ENCODE measurements at regions not wholly inside any gene's neighbourhood (a gene's known extent, or its start where the extent isn't known, plus 50 kb on each side); places are given as distances from the start of the nearest gene placed in this dataset.

DNA sequence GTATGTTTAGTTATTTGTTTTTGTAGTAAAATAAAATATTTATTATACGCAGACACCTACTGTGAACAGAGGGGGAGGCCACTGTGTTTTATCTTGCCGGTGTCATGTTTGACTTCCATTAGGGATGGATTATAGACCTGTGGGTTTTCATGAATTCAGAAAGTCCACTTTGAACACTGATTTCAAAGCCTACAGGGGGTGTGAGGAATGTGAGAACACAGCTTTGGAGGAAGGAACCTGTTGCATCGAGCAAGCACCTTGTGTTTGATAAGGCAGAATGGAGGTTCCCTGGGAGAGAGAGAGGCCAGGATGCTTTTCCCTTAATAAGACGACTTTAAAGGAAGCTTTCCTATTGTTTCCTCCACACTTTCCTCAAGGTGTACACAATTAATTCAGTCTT lies 665.0 kb upstream of the MGMT start:
- DNase-seq (ENCODE audit: low read depth in 2 of 2), result no peak

DNA sequence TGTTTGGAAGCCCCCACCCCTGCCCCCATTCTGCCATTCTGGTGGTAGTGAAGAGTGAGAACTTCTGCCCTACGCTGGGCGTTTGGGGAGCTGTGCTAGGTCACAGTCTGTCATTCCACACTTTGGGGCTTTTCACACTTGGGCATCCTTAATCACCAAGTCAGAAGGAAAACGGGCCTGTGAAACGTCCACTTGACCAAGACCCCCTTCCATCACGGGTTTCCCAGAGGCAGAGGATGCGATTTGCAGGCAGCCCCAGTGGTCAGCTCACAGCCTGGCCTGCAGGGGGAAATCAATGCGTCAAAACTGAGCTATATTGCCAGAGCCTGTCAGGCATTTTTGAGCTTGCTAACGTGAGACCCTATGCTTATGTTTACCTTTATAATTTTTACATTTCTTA lies 663.3 kb upstream of the MGMT start:
- no peak for DNase-seq (ENCODE audit: low read depth in 2 of 2)

DNA sequence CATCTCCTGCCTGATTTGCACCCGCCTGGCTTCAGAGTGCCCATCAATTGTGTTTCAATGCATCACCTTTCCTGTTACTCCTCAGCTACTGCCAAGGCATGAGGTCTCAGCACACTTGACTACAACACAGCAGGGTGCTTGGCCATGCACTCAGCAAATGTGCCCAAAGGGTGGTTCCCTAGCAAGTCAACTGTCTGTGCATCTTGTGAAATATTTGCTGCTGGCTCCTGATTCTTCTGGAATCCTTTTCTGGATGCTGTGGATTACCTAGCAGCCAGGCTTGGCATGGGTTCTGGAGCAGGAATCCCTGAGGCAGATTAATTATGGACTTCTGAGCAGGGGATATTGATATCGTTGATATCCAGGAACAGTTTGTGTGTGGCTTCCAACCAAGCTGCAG lies 662.6 kb upstream of the MGMT start:
- DNase-seq (ENCODE audit: low read depth in 2 of 2), result no peak

DNA sequence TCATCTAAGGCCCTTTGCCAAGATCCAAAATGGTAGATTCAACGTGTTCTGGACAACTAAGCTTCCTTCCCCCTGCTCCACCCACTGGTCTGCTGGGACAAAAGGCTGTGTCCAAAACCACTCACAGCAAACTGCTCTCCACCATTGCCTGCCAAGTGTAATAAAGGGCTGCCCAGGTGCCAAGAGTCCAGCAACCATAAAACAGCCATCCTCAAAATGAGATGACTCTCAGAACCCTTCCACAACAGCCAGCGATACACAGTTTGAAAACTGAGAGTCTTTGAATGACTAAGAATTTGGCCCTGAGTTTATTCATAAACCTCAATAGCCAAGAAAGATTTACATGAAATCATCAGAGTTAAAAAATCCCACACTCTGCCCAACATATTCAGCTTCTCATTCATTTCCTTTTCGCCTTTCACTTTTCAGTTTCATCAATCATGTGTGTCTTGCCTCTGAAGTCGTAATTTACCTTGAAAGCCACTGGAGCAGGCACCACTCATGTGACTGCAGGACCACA lies 658.1 kb upstream of the MGMT start:
- no peak for DNase-seq (ENCODE audit: low read depth in 2 of 2)

DNA sequence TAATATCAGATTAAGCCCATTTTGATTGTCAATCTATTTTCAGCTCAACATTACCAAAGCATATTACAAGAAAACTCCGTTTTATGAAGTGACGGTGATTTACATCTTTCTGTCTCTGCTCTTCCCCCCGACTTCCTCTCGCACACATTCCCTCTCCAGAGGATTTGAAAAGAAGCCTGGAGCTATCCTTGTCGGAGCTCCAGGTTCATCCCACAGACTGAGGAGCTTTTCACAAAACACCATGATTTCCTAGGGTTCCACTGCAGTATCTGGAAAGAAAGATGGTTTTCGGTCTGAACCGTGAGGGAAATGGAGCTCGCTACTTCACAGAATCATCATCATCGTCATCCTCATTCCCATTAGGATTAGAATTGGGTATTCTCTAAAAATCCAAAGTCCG lies 655.5 kb upstream of the MGMT start:
- DNase-seq (ENCODE audit: low read depth in 2 of 2), result no peak

DNA sequence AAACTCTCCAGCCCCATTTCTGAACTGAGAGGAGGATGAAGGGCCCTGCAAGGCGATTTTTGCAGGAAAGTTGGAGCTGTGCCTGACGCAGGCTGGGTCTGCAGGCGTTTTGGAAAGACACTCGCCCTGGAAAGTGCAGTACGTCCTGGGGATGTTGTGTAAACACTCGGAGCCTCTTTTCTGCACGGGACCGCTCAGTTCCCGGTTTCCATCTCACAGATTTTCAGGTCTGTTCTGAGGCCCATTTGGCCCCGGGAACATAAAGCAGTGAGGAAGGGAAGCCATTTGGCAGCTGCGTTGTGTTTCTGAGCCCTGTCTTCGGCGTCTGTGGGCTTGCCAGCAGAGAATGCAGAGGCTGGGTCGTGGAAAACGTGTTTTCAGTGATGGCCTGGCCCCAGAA lies 655.0 kb upstream of the MGMT start:
- DNase-seq (ENCODE audit: low read depth in 2 of 2), result no peak

DNA sequence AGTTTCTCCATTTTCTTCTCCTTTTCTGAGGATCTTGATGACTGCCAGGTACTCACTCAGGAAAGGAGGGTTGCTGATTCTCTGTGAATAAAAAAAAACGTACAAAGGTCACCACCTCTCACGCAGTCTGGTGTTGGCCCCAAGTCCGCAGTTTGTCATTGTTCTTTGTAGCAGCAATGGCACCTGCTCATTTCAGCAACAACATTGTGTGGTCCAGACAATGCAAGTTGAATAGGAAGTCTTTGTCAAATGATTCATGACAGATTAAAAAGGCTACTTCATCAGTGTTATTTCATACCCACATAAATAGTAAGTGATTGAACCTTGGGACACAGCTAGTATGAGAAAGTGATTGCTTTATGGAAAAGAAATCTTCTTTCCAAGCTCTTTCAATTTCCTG lies 653.5 kb upstream of the MGMT start:
- no peak for DNase-seq (ENCODE audit: low read depth in 2 of 2)

DNA sequence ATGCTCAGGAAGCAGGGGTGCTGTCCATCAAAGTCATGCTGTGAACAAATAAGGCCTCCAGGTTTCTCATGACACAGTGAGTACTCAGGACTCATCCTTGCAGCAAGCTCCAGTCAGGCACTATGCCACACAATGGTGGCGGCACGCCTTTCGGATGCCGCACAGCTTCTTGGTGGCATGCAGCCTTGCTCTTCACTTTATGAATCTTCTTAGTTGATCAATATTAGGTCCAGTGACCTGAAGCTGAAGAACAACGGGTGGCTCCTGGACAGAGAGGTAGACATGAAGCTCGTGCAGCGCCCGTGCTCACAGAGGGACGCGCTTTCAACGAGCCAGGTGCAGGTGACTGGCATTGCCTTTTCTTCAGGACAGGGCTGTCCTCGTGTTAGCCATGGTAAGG lies 653.0 kb upstream of the MGMT start:
- DNase-seq (ENCODE audit: low read depth in 2 of 2), result no peak

DNA sequence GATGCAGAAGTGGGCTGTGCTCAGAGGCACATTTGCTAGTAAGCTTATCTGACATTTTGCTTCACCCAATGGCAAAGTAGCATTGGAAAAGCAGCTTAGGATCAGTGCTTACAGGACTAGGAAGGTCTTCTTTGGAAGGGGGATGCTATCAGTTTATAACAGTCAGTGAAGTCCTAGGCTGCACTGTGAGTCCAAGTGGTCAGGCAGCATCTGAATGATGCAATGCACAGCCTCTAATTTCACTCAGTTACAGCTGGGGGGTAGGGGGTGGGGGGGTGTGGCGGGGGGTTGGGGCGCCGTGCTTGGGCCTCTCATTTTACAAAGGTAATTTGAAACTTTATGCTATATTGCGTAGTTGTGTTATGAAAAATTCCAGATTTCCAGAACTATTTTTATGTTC lies 652.3 kb upstream of the MGMT start:
- DNase-seq (ENCODE audit: low read depth in 2 of 2), result no peak

DNA sequence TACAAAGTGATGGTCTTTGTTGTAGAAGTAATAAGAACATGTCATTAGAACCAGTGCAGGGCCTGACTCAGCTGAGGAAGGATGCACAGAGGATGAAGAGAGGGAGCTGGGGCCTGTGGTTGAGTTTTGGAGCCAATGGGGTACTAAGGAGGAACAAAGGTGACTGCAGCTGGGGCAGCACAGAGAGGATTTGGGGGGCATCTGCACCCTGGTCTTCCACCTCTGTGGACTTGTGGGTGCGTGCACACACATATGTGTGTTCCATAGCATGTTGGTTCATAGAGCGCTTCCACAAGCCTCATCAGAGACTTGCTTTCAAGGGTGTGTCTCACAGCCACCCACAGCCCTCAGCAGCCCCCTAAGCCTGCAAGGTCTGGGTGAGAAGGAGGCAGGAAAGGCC lies 650.3 kb upstream of the MGMT start:
- no peak for DNase-seq (ENCODE audit: low read depth in 2 of 2)

DNA sequence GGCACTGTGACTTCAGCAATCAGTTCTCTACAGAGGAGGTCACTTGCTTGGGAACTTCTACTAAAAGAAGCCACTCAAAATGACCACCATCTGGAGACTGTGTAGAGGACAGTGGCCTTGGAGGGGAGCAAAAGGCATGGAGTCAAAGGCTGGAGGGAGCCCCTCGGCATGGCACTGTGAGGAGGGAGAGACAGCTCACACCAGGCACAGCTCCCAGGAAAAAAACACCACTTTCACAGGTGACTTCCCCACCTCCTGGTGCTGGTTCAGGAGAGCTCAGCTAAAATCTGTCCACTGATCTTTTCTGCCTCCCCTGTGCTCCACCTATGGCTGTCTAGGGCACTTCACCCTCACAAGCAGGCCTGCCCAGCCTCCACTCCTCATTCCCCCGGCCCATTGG lies 649.4 kb upstream of the MGMT start:
- DNase-seq (ENCODE audit: low read depth in 2 of 2), result no peak

DNA sequence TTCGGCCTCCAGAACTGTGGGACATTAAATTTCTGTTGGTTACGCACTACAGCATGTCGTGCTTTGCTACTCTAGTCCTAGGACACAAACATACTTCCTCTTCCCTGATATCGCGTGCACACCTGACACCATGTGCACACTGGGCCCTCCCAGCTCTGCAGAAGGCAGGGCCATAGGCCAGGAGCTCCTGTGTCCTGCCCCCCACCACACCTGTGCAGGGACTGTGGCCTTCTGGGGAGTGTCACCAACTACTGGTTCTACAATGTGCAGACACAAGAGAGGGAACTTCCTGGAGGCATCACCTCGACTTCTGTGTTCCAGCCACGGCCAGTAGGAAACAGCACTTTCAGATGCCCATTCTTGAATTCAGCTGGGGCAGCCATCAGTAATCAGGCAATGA lies 646.4 kb upstream of the MGMT start:
- DNase-seq (ENCODE audit: low read depth in 2 of 2), result no peak

DNA sequence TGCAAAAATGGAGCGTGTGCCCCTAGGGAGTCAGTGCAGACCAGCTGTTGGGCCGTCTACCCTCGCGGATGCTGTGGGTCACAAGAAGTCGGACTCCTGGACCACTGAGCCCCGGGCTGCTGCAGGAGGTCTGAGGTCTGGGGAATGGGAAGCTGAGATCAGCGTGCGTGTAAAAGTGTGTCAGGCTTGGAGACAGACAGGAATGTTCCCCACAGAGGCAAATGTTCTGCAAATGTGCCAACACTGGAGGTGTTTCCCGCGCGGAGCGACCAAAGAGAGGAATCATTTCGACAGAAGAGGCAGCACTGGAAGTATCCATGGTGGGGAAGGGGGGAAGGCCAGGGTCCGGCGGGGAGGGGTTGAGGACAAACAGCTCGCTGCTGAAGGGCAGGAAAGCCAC lies 643.8 kb upstream of the MGMT start:
- DNase-seq (ENCODE audit: low read depth in 2 of 2), result no peak

DNA sequence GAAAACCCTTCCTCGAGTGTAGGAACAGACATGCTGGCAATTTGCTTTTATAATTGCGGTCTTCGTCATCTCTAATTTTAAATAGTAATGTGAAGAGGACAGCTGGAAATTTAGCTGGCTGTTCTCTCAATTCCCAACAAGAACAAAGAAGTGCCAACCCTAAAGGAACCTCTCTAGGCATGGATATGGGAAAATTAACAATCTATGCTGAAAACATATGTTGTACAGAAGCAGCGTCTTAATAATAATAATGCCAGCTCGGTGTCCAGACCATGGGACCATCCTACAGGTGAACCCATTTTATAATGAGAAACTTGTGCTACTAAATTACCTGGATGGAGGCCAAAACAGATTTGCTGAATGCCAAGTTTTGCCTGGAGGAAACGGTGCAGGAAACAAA lies 641.4 kb upstream of the MGMT start:
- DNase-seq (ENCODE audit: low read depth in 2 of 2), result no peak

DNA sequence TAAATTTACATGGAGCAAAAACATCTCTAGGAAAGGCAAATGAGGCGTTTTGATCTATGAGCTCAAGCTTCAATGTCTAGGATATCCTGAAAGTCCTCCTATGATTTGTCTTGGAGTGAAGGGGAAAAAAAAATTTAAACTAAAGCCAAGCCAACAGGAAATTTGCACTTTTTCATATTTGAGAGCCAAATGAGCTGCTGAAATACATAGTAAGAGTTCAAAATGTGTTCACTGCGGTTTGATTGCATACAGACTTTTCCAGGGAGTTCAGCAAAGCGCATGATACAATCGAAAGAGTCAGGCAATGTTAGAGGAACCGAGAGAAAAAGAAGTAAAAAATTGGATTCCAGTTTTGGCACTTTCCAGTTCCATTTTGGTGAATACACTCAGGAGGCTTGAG lies 633.4 kb upstream of the MGMT start:
- DNase-seq (ENCODE audit: low read depth in 2 of 2), result no peak

DNA sequence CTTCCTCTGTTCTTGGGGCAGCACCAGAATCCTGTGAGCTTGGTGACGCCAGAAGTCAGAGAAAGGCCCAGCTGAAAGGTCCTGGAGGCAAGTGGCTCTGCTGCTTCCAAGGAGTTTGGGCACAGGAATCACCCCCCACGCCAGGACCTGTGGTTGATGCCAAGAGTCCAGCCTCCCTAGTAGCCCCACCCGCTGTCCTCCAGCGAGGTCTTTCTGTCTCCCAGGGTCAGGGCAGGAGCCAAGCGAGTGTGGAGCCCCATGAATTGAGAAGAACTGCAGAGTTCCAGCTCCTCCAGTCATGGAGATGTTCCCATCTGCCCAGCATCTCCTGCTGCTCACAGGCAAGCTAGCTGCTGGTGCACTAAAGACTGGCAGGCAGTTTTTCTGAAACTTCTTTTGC lies 631.7 kb upstream of the MGMT start:
- DNase-seq (ENCODE audit: low read depth in 2 of 2), result no peak

DNA sequence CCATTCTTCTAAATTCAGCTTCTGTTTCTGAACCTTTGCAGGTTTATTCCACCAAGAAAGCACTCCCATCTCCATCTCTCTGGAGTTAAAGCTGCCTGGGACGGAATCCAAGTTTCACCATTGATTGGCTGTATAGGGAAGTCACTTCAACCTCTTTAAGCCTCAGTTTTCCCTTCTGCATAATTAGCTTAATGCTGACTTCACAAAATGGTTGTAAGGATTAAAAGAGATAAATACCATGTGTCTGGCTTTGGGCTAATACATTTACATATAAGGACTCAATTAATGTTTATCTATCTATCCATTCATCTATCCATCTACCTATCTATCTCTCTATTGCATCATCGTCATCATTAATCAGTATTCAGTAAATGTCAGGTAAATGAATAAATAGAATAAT lies 629.6 kb upstream of the MGMT start:
- no peak for DNase-seq (ENCODE audit: low read depth in 2 of 2)

DNA sequence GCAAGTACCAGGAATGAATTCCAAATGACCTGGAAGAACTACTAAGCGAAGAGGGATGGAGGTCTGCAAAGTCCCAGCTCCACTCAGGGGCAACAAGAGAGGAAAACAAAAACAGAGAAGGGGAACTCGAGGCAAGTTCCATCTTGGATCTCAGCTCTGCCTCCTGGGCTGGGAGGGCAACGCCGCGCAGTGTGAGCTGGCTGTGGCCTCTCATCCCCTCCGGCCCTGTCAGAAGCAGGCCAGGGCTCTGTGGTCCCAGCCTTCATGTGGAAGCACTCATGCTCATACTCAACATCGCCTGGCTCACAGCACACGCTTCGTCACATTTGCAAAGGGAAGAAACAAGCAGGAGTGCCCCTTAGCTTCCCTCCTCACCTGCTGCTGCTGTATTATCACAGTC lies 627.9 kb upstream of the MGMT start:
- no peak for DNase-seq (ENCODE audit: low read depth in 2 of 2)

DNA sequence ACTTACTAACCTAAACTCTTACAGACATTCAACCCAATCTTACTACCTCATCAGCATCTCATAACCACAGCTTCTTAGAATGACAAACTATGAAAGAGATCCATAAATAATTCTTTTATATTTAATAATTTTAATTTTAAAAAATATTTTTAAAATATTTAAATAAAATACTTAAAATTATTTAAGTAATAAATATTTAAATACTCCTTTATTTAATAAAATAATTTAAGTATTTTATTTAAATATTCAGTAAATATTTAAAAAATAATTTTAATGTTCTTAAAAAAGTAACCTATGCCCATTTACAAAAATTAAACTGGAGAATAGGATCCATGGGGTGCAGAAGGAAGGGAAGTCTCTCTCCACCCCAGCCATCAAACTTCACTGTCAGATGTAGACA lies 627.3 kb upstream of the MGMT start:
- DNase-seq (ENCODE audit: low read depth in 2 of 2), result no peak

DNA sequence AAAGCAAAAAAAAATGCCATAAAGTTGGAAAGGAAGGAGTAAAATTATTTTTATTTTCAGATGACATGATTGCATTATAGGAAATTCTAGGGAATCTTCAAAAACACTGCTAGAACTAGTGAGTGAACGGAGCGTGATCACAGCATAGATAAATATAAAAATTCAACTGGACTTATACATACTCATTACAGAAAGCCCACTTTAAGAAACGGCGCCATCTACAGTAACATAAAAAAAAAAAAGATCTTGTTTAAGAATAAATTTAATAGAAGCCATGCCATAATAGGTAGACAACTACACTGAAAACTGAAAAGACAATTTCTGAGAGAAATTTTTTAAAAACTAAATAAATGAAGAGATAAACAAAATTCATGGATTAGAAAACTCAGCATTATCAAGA lies 623.1 kb upstream of the MGMT start:
- DNase-seq (ENCODE audit: low read depth in 2 of 2), result no peak

DNA sequence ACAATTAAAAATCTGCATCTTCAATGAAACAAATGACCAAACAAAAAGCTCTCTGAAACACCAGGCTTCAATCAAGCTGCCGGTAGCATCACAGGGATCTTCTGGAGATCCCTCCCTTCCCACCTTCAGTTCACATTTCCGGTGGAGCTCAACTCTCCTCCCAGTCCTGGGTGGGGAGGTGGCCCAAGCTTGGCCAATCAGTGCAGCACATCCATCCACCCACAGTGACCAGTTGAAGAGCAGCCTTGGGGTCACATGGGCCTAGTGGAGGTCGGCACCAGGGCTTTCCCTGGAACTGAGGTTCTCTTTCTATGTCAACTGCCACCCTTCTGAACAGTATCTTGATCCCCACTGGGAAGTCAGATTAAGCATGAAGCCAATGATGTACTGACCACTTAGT lies 620.1 kb upstream of the MGMT start:
- DNase-seq (ENCODE audit: low read depth in 2 of 2), result no peak

DNA sequence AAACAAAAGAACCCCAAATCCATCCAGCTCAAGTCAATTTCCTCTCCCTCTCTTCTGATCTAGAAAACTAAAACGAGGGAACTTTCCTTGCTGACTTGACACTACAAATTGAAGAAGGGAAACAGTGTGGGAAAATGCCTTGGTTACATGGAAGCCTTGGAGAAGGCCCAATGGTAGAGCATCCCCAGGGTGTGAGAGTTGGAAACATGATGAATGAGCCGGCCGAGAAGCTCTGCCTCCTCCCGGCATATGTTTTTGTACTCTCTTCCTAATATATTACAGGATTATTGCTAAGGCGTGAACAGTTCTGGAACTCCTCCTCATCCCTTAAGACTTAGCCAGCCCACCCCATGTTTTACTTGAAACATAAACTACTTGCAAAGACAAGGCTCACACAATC lies 618.2 kb upstream of the MGMT start:
- no peak for DNase-seq (ENCODE audit: low read depth in 2 of 2)

DNA sequence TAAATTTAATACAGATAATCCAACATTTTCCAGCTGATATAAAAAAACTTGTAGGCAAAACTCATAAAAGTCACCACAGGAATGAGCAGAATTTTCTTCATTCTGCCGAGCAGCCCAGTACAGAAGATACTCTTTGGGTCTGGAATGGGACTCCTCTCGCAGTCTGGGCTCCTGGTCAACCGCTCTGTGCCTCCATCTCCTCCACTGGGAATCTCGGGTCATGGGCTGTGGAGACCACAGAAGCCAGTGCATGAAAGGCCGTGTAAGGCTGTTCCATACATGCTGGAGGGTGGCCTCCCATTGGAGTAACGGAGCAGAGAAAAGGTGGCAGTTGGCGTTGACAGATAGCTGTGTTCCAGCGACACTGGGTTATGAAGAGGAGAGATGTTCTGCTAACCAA lies 616.4 kb upstream of the MGMT start:
- no peak for DNase-seq (ENCODE audit: low read depth in 2 of 2)

DNA sequence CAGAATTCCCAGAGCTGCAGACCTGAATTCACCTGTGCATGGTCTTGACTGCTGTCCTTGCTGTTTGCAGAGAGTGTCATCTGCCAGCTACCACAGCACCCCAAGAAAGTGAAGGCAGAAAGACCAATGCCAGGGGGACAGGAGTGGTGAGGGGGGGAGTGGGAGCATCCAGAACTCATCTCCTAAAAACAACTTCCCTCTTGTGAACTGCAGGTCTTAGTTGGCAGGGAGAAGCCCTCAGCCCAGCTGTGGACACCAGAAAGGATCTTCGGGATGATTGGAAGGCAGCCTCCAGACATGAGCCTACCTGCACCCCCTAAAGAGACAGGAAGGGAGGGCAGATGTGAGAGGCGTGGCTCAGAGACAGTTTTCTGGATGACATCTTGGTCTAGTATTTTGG lies 615.8 kb upstream of the MGMT start:
- no peak for DNase-seq (ENCODE audit: low read depth in 2 of 2)

DNA sequence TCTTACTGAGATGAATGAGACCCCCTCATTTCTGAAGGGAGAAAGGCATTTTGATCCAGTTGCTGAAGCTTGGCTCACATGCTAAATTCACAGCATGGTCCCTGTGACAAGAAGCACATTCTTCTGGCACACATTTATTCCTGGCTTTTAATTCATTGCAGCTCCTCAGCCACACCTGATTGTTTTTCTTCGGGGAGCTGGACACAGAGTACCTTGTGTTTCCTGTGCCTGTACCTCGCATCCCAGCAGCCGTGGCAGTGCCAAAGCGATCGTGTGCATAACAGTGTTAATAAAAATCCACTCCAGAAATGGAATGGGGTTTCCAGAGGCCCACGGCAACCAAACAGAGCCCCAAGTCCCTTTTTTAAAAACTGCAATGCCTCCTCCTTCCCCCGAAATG lies 615.3 kb upstream of the MGMT start:
- DNase-seq (ENCODE audit: low read depth in 2 of 2), result no peak

All from stimulated activated CD4-positive, alpha-beta T cell treated with anti-CD3 and anti-CD28 coated beads, Interleukin-1b, Interleukin-23, amount 100 ng/mL, for 4 hours (primary cell).